ENCODE measurements at regions not wholly inside any gene's neighbourhood (a gene's known extent, or its start where the extent isn't known, plus 50 kb on each side); places are given as distances from the start of the nearest gene placed in this dataset.

- TF ChIP-seq CTCF (IDR thresholded peaks at IDR 0.05; ENCODE audit: insufficient read depth, low read length): no peak
- no peak for TF ChIP-seq REST (IDR thresholded peaks at IDR 0.05; ENCODE audit: insufficient replicate concordance, low read depth)
- no peak for TF ChIP-seq POLR2AphosphoS5 (IDR thresholded peaks at IDR 0.05; ENCODE audit: low read depth)
Observed at GRCh38 chr5:28666110-28666509, 1627.7 kb upstream of the CDH9 start.

All from HL-60 (cell line).